CD4-positive, alpha-beta T cell treated with Interleukin-17A for 1 hour (primary cell): ENCODE measurements at regions not wholly inside any gene's neighbourhood (a gene's known extent, or its start where the extent isn't known, plus 50 kb on each side); places are given as distances from the start of the nearest gene placed in this dataset.

ENCODE experiments used
- DNase-seq: peaks from one replicate; pipeline ENCODE4 v3.0.0-alpha.2; 2020

GRCh38 chr3:189049458-189050236 lies 122.1 kb upstream of the TPRG1 start:
- peak; percentile 42 for DNase-seq

DNA sequence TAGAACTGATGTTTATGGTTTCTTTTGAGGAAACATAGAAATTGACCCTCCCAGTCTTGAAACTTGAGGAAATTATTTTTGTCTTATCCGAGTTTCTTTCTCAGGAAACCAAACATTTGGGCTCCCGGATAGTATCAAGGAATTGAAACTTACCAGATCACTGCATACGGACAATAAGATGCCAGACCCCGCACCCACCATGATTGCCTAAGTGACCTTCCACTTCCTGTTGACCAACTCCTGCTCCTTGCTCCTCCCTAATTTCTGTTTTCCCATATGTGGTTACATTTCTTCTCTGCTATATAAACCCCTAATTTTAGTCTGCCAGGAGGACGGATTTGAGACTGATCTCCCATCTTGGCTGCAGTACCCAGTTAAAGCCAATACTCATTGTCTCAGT lies 118.4 kb upstream of the TPRG1 start:
- no peak for DNase-seq

- no peak for DNase-seq
These were observed 115.0 kb upstream of the TPRG1 start for GRCh38 chr3:189056646-189057335.

GRCh38 chr3:189057369-189057768 lies 114.4 kb upstream of the TPRG1 start:
- DNase-seq, result no peak

- DNase-seq, result no peak
These were observed 113.7 kb upstream of the TPRG1 start for GRCh38 chr3:189058071-189058470.

- DNase-seq, result no peak
These were observed 100.8 kb upstream of the TPRG1 start for GRCh38 chr3:189070965-189071364.

DNA sequence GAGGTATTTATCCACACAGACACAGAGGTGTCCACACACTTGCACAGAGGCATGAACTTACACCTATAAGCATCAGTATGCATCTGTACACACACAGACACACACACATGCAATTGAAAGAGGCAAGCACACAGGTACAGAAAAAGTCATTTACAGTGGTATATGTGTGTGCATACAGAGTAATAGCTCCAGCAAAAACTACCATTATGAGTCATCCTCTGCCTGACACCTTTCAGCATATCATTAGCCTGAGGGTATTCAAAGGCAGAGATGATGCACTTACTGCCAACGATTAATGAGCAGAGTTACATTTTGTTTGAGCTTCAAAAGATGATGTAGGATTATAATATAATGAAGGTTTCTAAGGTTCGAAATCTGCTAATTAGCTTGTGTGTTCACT lies 100.3 kb upstream of the TPRG1 start:
- no peak for DNase-seq

DNA sequence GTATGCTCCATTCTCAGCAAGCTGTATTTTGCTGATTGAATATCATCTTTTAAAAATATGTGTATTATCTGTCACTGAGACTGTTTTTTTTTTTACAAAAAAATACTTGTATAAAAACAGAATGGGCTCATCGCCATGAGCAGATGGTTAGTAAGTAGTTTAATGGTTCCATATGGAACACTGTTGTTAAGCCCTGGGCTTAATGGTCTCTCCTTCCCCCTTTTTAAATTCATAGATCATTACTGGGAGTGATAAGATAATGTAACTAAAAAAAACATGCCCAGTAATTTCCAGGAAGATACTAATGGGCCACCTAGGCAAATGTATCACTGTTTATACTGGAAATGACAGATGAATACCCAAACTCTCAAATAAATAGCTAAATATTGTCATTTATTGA lies 95.3 kb upstream of the TPRG1 start:
- DNase-seq, result no peak

- DNase-seq, result no peak
These were observed 91.0 kb upstream of the TPRG1 start for GRCh38 chr3:189080745-189081144.

- no peak for DNase-seq
These were observed 88.9 kb upstream of the TPRG1 start for GRCh38 chr3:189082666-189083427.

GRCh38 chr3:189084620-189085019 lies 87.2 kb upstream of the TPRG1 start:
- no peak for DNase-seq

DNA sequence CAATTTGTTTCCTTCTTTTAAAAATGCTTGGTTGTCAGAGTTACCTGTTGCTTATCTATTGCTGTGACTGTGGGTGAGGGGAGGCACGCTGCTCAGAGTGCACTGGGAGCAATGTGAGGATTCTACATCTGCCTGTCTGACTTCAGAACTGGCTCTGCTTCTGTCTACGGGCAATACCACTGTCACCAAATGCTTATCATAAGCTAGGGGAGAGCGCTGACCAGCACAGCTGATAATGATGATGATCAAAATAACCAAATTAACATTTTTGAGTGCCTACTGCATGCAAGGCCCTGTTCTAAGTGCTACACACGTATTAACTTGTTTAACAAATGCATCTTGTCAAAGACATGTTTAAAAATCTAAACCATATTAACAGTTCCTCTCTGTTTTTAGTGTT lies 79.2 kb upstream of the TPRG1 start:
- no peak for DNase-seq

GRCh38 chr3:189094539-189094938 lies 77.2 kb upstream of the TPRG1 start:
- DNase-seq, result no peak

DNA sequence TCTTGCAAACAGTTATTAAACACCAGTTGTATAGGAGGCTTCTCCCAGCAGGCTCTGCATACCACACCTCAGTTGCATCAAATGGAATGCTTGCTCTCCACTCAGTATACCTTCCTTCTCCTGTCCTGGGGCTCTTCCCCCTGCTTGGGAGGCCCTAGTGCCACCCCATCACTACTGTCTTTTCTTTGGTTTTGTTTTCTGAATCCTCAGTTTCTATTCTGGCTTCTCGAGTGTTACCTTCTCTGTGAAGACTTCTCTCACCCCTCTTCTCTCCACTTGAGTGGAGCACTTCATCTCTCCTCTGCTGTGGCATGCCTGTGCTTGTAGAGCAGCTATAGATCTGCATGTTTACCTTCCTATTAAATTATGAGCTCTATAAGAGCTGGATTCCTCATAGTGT lies 75.7 kb upstream of the TPRG1 start:
- no peak for DNase-seq

DNA sequence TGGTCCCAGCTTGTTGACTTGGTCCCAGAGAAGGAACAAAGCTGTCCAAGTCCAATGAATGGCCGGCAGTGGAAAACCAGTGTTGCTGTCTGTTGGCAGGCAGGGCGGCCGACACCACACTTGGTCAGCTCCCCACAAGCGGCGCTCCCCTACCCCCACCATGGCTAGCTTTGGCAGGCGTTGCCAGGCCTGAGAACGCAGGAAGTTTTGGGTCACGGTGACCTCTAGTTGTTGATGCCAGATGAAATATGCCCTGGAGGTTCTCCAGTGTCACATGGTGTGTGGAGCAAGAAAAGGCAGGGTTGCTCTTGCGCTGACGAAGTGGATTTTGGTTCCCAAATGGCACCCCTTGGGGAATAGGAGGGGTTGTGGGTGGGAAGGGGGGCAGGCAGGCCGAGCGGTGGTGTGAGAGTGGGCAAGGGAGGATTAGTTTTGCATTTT lies 72.7 kb upstream of the TPRG1 start:
- DNase-seq, result no peak

GRCh38 chr3:189099505-189100290 lies 72.1 kb upstream of the TPRG1 start:
- DNase-seq, result no peak

DNA sequence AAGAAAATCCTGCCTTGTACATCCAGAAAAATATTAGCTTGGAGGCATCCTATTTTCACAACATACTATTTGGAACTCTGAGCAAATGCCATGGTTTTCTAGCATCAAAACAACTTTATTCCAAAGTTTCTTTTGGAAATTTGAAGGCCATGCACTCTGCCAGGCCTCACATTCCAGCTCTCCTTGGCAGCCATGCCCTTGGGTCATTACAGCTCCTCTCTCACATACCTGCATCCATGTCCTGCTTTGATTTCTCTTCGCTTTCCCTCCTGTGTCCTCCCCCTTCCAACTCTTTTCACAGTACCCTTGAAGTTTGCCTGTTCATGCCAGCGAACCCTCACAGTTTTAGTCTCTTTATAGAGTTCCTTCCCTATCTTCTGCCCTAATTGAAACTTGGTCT lies 70.9 kb upstream of the TPRG1 start:
- no peak for DNase-seq

DNA sequence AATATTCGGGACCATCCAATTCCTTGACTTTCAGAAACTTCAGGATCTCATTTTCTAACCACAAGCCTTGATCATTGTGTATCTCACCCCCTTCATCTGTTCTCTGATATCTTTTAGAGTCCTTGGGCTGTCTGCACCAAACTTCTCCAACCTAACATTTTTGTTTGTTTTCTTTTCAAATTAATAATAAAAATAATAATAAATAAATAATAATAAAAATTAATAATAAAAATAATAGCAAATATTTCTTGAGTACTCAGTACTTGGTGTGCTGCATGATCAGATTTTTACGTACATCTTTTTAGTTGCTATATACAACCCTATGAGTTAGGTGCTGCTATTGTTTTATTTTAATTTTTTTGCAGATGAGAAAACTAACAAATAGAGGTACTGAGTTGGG lies 70.2 kb upstream of the TPRG1 start:
- no peak for DNase-seq

DNA sequence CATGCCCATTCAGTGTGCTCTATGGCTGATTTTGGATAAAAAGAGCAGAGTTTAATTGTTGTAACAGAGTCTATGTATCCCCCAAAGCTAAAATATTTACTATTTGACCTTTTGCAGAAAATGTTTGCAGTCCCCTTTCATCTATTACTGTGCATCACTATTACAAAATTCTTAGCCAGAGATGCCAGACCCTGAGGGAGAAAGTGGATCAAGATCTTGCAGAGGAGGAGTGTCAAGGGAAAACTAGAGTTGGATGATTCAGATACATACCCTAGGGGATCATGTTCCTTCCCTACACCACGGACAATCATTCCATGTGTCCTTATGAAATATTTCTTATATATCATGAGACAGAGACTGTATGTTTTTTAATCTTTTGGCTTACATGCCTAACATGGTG lies 68.6 kb upstream of the TPRG1 start:
- DNase-seq, result no peak

GRCh38 chr3:189108067-189108466 lies 63.7 kb upstream of the TPRG1 start:
- DNase-seq, result no peak

- DNase-seq, result no peak
These were observed 63.0 kb upstream of the TPRG1 start for GRCh38 chr3:189108735-189109134.

- no peak for DNase-seq
These were observed 62.6 kb upstream of the TPRG1 start for GRCh38 chr3:189109145-189109544.

GRCh38 chr3:189117087-189117486 lies 54.7 kb upstream of the TPRG1 start:
- DNase-seq, result no peak
